OCI-LY1 (cell line): ENCODE measurements at regions not wholly inside any gene's neighbourhood (a gene's known extent, or its start where the extent isn't known, plus 50 kb on each side); places are given as distances from the start of the nearest gene placed in this dataset.
"Not testable (repeated sequence)": the region's sequence is repeated elsewhere in the genome, so short reads cannot be mapped to it uniquely, and the experiment has no call there.

Experiments used
- H2AFZ ChIP-seq: fragments of 200-600 bp; sonication (generic), shearing (Covaris generic); 2 replicates; pipeline ENCODE4 v1.6.0; 2014; ENCODE audit warnings: antibody characterized with exemption, mild to moderate bottlenecking, low read length
- H3F3A ChIP-seq: fragments of 200-600 bp; sonication (generic), shearing (Covaris generic); 2 replicates; pipeline ENCODE4 v1.6.0; 2014; ENCODE audit warnings: mild to moderate bottlenecking, antibody characterized with exemption, low read length, moderate library complexity; ENCODE audit not compliant: insufficient read depth
- H3K27ac ChIP-seq: fragments of 200-600 bp; sonication (generic); 2 replicates; pipeline ENCODE4 v1.5.1; 2014; ENCODE audit warnings: low read length, mixed run types, mild to moderate bottlenecking, low read depth; ENCODE audit not compliant: poor library complexity, severe bottlenecking
- H3K27me3 ChIP-seq: fragments of 200-600 bp; sonication (generic); 2 replicates; pipeline ENCODE4 v1.6.0; 2014; ENCODE audit warnings: antibody characterized with exemption, mild to moderate bottlenecking, low read length, moderate library complexity; ENCODE audit not compliant: insufficient read depth
- H3K36me3 ChIP-seq: fragments of 200-600 bp; sonication (generic); 2 replicates; pipeline ENCODE4 v1.6.1; 2014; ENCODE audit warnings: mild to moderate bottlenecking, antibody characterized with exemption, low read length, moderate library complexity, mixed read lengths; ENCODE audit not compliant: insufficient read depth
- H3K4me1 ChIP-seq: fragments of 200-600 bp; sonication (generic); 2 replicates; pipeline ENCODE4 v1.5.1; 2014; ENCODE audit warnings: mild to moderate bottlenecking, low read length, moderate library complexity; ENCODE audit not compliant: insufficient read depth, severe bottlenecking
- H3K4me2 ChIP-seq: fragments of 200-600 bp; sonication (generic), shearing (Covaris generic); 2 replicates; pipeline ENCODE4 v1.6.1; 2014; ENCODE audit warnings: low read length
- H3K4me3 ChIP-seq: fragments of 200-600 bp; sonication (generic); 2 replicates; pipeline ENCODE4 v1.5.1; 2014; ENCODE audit warnings: low read length, low read depth, mild to moderate bottlenecking, mixed read lengths; ENCODE audit not compliant: poor library complexity, severe bottlenecking
- H3K79me2 ChIP-seq: fragments of 200-600 bp; shearing (Covaris generic); 2 replicates; pipeline ENCODE4 v1.6.1; 2016; ENCODE audit warnings: mixed run types, low read length, mixed read lengths; ENCODE audit not compliant: insufficient read depth
- H3K9ac ChIP-seq: fragments of 200-600 bp; sonication (generic), shearing (Covaris generic); 2 replicates; pipeline ENCODE4 v1.6.1; 2014; ENCODE audit warnings: mild to moderate bottlenecking, low read length, mixed read lengths
- H3K9me2 ChIP-seq: fragments of 200-600 bp; sonication (generic), shearing (Covaris generic); 2 replicates; pipeline ENCODE4 v1.6.1; 2014; ENCODE audit warnings: low read depth, mild to moderate bottlenecking, low read length, mixed read lengths
- H3K9me3 ChIP-seq: fragments of 200-600 bp; shearing (Covaris generic); 2 replicates; pipeline ENCODE4 v1.6.1; 2014; ENCODE audit warnings: low read length, mixed read lengths
- H4K20me1 ChIP-seq: fragments of 200-600 bp; sonication (generic), shearing (Covaris generic); 2 replicates; pipeline ENCODE4 v1.6.0; 2016; ENCODE audit warnings: mild to moderate bottlenecking, low read length; ENCODE audit not compliant: insufficient read depth
- EZH2 ChIP-seq: fragments of 200-600 bp; sonication (generic), shearing (Covaris generic); IDR thresholded peaks from 2 replicates; pipeline ENCODE4 v1.8.0; 2017; ENCODE audit warnings: borderline replicate concordance, mixed run types, mild to moderate bottlenecking, antibody characterized with exemption, low read length, moderate library complexity, mixed read lengths
- TF ChIP-seq, protein P1 (sequence below): fragments of 200-600 bp; sonication (generic), shearing (Covaris generic); IDR thresholded peaks from 2 replicates; pipeline ENCODE4 v1.5.1; 2017; ENCODE audit warnings: mild to moderate bottlenecking, antibody characterized with exemption, low read length, moderate library complexity, mixed read lengths

DNA sequence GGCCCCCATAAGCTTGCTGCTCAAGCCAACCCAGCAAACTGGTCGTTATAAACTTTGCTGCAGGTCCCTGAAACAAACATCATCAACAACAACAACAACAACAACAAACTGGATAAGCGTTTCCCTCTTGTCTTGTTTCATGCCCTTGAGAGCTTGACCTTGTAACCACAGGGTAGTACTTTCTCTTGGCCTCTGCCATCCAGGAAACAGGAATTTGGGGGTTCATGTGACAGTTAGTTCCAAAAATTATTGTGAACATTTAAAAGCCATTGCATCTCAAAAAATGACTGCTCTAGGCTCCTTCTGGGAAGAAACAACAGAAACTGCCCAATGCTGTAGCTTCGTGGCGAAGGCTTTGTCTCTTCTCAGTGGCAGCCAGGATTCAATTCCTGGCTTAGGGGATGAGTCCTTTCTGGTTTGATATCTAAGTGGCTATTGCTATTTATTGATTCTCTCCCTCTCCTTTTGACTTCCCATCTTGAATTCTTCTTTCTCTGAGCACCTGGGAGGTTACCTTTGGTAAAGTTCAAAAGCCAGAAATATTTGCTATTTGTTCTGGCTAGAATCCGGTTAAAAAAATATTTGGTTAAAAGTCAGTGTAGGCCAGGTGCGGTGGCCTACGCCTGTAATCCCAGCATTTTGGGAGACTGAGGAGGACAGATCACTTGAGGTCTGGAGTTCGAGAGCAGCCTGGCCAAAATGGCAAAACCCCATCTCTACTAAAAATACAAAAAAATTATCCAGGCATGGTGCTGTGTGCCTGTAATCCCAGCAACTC is 52.0 kb upstream of the CPM start:
- H3K9me3 ChIP-seq, result 0 out of 2 replicates have a peak, but pooled peaks cover 4% of the 10 kb centered on the region
- H3K4me1 ChIP-seq, result no peaks in the 10 kb centered on the region
- no peak for TF ChIP-seq EZH2
- TF ChIP-seq, protein P1, sequence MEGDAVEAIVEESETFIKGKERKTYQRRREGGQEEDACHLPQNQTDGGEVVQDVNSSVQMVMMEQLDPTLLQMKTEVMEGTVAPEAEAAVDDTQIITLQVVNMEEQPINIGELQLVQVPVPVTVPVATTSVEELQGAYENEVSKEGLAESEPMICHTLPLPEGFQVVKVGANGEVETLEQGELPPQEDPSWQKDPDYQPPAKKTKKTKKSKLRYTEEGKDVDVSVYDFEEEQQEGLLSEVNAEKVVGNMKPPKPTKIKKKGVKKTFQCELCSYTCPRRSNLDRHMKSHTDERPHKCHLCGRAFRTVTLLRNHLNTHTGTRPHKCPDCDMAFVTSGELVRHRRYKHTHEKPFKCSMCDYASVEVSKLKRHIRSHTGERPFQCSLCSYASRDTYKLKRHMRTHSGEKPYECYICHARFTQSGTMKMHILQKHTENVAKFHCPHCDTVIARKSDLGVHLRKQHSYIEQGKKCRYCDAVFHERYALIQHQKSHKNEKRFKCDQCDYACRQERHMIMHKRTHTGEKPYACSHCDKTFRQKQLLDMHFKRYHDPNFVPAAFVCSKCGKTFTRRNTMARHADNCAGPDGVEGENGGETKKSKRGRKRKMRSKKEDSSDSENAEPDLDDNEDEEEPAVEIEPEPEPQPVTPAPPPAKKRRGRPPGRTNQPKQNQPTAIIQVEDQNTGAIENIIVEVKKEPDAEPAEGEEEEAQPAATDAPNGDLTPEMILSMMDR, result no peak
- H3K4me3 ChIP-seq, result no peak overlapping the region
- no peak overlapping the region for H3K4me2 ChIP-seq
- no peaks in the 10 kb centered on the region for H3K79me2 ChIP-seq
- no peaks in the 10 kb centered on the region for H3K36me3 ChIP-seq
- H3K9me2 ChIP-seq, result no peaks in the 10 kb centered on the region
- no peaks in the 10 kb centered on the region for H4K20me1 ChIP-seq
- H3K9ac ChIP-seq, result no peak overlapping the region
- no peaks in the 10 kb centered on the region for H3F3A ChIP-seq
- no peaks in the 10 kb centered on the region for H3K27me3 ChIP-seq
- no peak overlapping the region for H2AFZ ChIP-seq
- H3K27ac ChIP-seq, result no peak overlapping the region

DNA sequence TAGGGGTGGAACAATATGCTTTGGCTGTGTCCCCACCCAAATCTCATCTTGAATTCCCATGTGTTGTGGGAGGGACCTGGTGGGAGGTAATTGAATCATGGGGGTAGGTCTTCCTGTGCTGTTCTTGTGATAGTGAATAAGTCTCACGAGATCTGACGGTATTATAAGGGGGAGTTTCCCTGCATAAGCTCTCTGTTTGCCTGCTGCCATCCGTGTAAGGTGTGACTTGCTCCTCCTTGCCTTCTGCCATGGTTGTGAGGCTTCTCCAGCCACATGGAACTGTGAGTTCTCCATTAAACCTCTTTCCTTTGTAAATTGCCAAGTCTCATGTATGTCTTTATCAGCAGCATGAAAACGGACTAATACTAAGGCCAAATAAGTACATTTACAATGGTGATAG is 64.6 kb upstream of the CPM start:
- not testable (repeated sequence) for H2AFZ ChIP-seq

DNA sequence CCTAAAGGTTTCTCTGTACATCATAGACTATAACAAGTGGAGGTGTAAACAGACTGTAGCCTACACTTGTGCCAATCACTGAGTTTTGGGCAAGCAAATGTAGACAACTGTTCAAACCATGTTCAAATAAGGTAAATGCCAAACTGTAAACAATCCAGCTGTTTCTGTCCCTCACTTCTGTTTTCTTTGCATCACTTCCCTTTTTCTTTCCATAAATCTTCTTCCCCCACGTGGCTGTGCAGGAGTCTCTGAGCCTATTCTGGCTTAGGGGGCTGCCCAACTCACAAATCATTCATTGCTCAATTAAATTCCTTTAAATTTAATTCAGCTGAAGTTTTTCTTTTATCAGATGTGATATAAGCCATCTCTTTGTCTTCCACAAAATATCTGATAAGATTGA is 65.1 kb upstream of the CPM start:
- H3K36me3 ChIP-seq, result no peaks in the 10 kb centered on the region
- no peaks in the 10 kb centered on the region for H3K27me3 ChIP-seq
- no peak overlapping the region for H3K9ac ChIP-seq
- H3K9me3 ChIP-seq, result no peaks in the 10 kb centered on the region
- H4K20me1 ChIP-seq, result no peaks in the 10 kb centered on the region
- H3K4me1 ChIP-seq, result no peaks in the 10 kb centered on the region
- no peaks in the 10 kb centered on the region for H3K9me2 ChIP-seq
- no peaks in the 10 kb centered on the region for H3K79me2 ChIP-seq
- H3K27ac ChIP-seq, result no peak overlapping the region
- H3F3A ChIP-seq, result no peaks in the 10 kb centered on the region
- H3K4me3 ChIP-seq, result no peak overlapping the region
- no peak overlapping the region for H2AFZ ChIP-seq
- H3K4me2 ChIP-seq, result no peak overlapping the region
- TF ChIP-seq, protein P1, result no peak
- no peak for TF ChIP-seq EZH2

More for the DNA sequence above, 64.6 kb upstream of the CPM start:
- not testable (repeated sequence) for H3K79me2 ChIP-seq, H3K9me2 ChIP-seq, H3F3A ChIP-seq, H4K20me1 ChIP-seq, H3K4me1 ChIP-seq, H3K36me3 ChIP-seq, H3K9ac ChIP-seq, H3K27me3 ChIP-seq, H3K4me3 ChIP-seq, H3K9me3 ChIP-seq, H3K27ac ChIP-seq, H3K4me2 ChIP-seq

DNA sequence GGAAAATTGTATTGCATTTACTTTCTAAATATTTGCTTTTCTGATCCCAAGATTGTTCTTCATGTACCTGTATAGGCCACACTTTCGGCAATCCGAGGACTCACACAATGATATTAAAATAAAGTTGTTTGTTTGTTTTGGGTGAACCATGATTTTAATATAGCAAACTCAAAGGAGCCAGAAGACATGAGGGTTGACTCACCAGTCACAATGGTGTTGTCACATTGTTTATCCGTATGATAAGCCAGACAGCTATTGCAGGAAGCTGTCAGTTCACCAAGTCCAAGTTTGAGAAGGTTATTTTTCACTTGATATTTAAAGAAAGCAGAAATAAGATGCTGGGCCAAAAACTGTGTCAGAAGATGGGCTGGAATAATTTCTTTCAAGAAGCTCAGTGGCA is 67.1 kb upstream of the CPM start:
- no peak overlapping the region for H3K4me3 ChIP-seq
- no peaks in the 10 kb centered on the region for H4K20me1 ChIP-seq
- no peaks in the 10 kb centered on the region for H3K9me3 ChIP-seq
- H3K36me3 ChIP-seq, result no peaks in the 10 kb centered on the region
- no peaks in the 10 kb centered on the region for H3K4me1 ChIP-seq
- H3F3A ChIP-seq, result no peaks in the 10 kb centered on the region
- no peaks in the 10 kb centered on the region for H3K27me3 ChIP-seq
- no peaks in the 10 kb centered on the region for H3K9me2 ChIP-seq
- H3K79me2 ChIP-seq, result no peaks in the 10 kb centered on the region
- TF ChIP-seq, protein P1, result no peak
- TF ChIP-seq EZH2, result no peak
- H2AFZ ChIP-seq, result no peak overlapping the region
- H3K27ac ChIP-seq, result no peak overlapping the region
- H3K9ac ChIP-seq, result no peak overlapping the region
- H3K4me2 ChIP-seq, result no peak overlapping the region
